CD14-positive monocyte (primary cell): ENCODE measurements at regions not wholly inside any gene's neighbourhood (a gene's known extent, or its start where the extent isn't known, plus 50 kb on each side); places are given as distances from the start of the nearest gene placed in this dataset.

Experiments used
- DNase-seq, 3 donors: peaks; one replicate each; pipeline ENCODE4 v3.0.0-alpha.2; 2011 to 2022
- H2AFZ ChIP-seq: 2 replicates; pipeline ENCODE4 v1.6.0; 2012; ENCODE audit warnings: mild to moderate bottlenecking, low read depth, low read length, inconsistent platforms; ENCODE audit not compliant: insufficient read depth, poor library complexity, severe bottlenecking
- H3K27ac ChIP-seq, 2 donors: 1 replicate in 1 of 2; 2 replicates in 1 of 2; pipeline ENCODE4 v1.5.1; 2012 to 2013; ENCODE audit warnings: low read length in 2 of 2, control low read depth in 1 of 2, inconsistent platforms in 1 of 2, low read depth in 1 of 2, mild to moderate bottlenecking in 1 of 2
- H3K27me3 ChIP-seq, 2 donors: one replicate each; pipeline versions ENCODE4 v1.6.0 to v1.6.1; 2011 to 2013; ENCODE audit warnings: low read length in 2 of 2; ENCODE audit not compliant: control insufficient read depth in 2 of 2, insufficient read depth in 2 of 2
- H3K36me3 ChIP-seq, 2 donors: replicated peaks in 1 of 2; 1 replicate in 1 of 2; 2 replicates in 1 of 2; pipeline versions ENCODE4 v1.5.1 to v1.6.1; 2012 to 2013; ENCODE audit warnings: low read length in 2 of 2, control low read depth in 1 of 2, inconsistent platforms in 1 of 2, mild to moderate bottlenecking in 1 of 2; ENCODE audit not compliant: insufficient read depth in 2 of 2, control insufficient read depth in 1 of 2
- H3K4me1 ChIP-seq, 2 donors: 1 replicate in 1 of 2; 2 replicates in 1 of 2; pipeline versions ENCODE4 v1.5.1 to v1.6.1; 2012 to 2013; ENCODE audit warnings: low read length in 2 of 2, control low read depth in 1 of 2, inconsistent platforms in 1 of 2, mild to moderate bottlenecking in 1 of 2, moderate library complexity in 1 of 2; ENCODE audit not compliant: insufficient read depth in 2 of 2, control insufficient read depth in 1 of 2
- H3K4me2 ChIP-seq: replicated peaks from 2 replicates; pipeline ENCODE3; 2012; ENCODE audit warnings: low read length, moderate library complexity, mild to moderate bottlenecking; ENCODE audit not compliant: poor library complexity, severe bottlenecking; ENCODE audit errors: extremely low read depth
- H3K4me3 ChIP-seq, 3 experiments: fragments of 200-600 bp in 1 of 3; sonication (generic) in 1 of 3; replicated peaks in 1 of 3; 1 replicate in 2 of 3; 2 replicates in 1 of 3; pipeline ENCODE4 v1.5.1; 2011 to 2013; ENCODE audit warnings: low read length in 3 of 3, mild to moderate bottlenecking in 3 of 3, control low read depth in 2 of 3, low read depth in 2 of 3, inconsistent platforms in 1 of 3, moderate library complexity in 1 of 3
- H3K79me2 ChIP-seq: 2 replicates; pipeline ENCODE4 v1.6.0; 2012; ENCODE audit warnings: mild to moderate bottlenecking, control low read depth, inconsistent platforms, low read length, moderate library complexity; ENCODE audit not compliant: insufficient read depth
- H3K9ac ChIP-seq: 2 replicates; pipeline ENCODE4 v1.6.0; 2017; ENCODE audit warnings: low read length, mild to moderate bottlenecking; ENCODE audit not compliant: insufficient read depth, poor library complexity, severe bottlenecking
- H3K9me3 ChIP-seq, 2 donors: replicated peaks in 1 of 2; 1 replicate in 1 of 2; 2 replicates in 1 of 2; pipeline versions ENCODE4 v1.5.1 to v1.6.1; 2012 to 2013; ENCODE audit warnings: low read length in 2 of 2, control low read depth in 1 of 2; ENCODE audit not compliant: control insufficient read depth in 1 of 2, insufficient read depth in 1 of 2
- H4K20me1 ChIP-seq: 2 replicates; pipeline ENCODE4 v1.6.0; 2012; ENCODE audit warnings: mild to moderate bottlenecking, low read length, control low read depth, moderate library complexity; ENCODE audit not compliant: insufficient read depth
- H3K27ac Mint-ChIP-seq, 7 donors: one replicate each; pipeline ENCODE4 v1.8.0; 2020; ENCODE audit warnings: mild to moderate bottlenecking in 7 of 7, mixed read lengths in 7 of 7, moderate library complexity in 6 of 7, inconsistent platforms in 2 of 7
- H3K27me3 Mint-ChIP-seq, 3 donors: one replicate each; pipeline ENCODE4 v1.8.0; 2021 to 2022; ENCODE audit warnings: low read depth in 3 of 3, mild to moderate bottlenecking in 3 of 3, mixed read lengths in 3 of 3, moderate library complexity in 3 of 3, inconsistent platforms in 1 of 3
- H3K36me3 Mint-ChIP-seq, 2 donors: one replicate each; pipeline ENCODE4 v1.8.0; 2020; ENCODE audit warnings: mixed read lengths in 2 of 2, inconsistent platforms in 1 of 2, mild to moderate bottlenecking in 1 of 2
- H3K4me1 Mint-ChIP-seq: one replicate; pipeline ENCODE4 v1.8.0; 2020; ENCODE audit warnings: mild to moderate bottlenecking, mixed read lengths
- H3K4me3 Mint-ChIP-seq, 2 donors: one replicate each; pipeline ENCODE4 v1.8.0; 2020; ENCODE audit warnings: mild to moderate bottlenecking in 2 of 2, mixed read lengths in 2 of 2, moderate library complexity in 1 of 2
- H3K9me3 Mint-ChIP-seq, 7 donors: one replicate each; pipeline ENCODE4 v1.8.0; 2020 to 2022; ENCODE audit warnings: mixed read lengths in 7 of 7, mild to moderate bottlenecking in 6 of 7, moderate library complexity in 6 of 7, inconsistent platforms in 2 of 7
- WGBS: methylation state at CpG from one replicate; pipeline ENCODE4 v1.1.5; 2013; ENCODE audit warnings: missing lambda C conversion rate; ENCODE audit not compliant: insufficient coverage; 5-methylcytosine and 5-hydroxymethylcytosine counted together
- intact Hi-C, 2 donors: fragments of 100-400 bp; cut with micrococcal nuclease; formaldehyde crosslinking; loops; one replicate each; pipeline versions ENCODE4 v1.15.0 to v1.15.1; 2023
- TF ChIP-seq, protein P1 (sequence below): fragments of 200-600 bp; IDR thresholded peaks from one replicate; pipeline ENCODE4 v1.8.0; 2022; ENCODE audit warnings: antibody characterized with exemption, mild to moderate bottlenecking

DNA sequence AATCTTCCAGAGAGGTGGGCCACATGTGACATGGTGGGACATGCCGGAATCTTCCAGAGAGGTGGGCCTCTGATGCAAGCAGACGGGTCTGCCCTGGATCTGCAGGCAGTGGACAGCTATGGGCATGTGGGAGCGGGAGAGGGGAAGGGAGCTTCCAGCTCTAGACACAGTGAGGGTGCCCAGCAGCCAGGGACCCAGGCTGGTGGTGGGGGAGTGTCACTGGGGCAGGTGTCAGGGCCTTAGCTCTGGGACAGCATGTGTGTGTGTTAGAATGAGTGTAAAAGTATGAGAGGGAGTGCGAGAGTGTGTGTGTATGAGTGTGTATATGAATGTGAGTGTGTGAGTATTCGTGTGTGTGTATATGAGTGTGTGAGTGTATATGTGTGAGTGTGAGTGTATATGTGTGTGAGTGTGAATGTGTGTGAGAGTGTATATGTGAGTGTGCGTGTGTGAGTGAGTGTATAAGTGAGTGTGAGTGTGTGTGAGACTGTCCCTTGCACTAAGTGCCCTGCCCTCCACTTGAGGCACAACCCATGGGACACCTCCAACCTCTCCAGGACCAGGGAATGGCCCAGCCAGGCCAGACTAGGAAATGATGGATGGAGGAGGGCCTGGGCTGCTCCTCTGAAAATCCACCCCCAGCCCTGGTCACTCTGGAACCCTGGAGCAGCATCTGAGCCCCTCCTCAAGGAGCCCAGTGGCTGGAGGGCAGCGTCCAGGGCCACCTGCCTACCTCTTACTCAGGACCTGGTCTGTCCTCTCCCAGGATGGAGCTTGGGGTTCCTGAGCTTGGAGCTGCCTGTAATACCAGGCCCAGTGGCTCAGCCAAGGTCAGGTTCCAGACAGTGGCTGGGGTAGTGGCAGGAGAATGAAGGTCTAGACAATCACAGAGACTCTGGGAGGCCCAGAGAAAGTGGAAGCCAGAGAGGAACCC lies 122.2 kb downstream of the C9orf50 start:
- H2AFZ ChIP-seq = no peak overlapping the region
- Mint-ChIP-seq H3K27ac (peak overlapping the region in 2 of 7 donors; percentile 20 to 40), H3K4me1 (peaks cover 33% of the 10 kb centered on the region), H3K27me3 (peaks cover 2 to 11% (median 4%) of the 10 kb centered on the region in 3 donors), H3K4me3 (no peak overlapping the region), H3K36me3 (peaks cover 31 to 40% of the 10 kb centered on the region in 2 donors), H3K9me3 (peaks cover 0 to 3% (median 0%) of the 10 kb centered on the region in 7 donors)
- peaks cover 7 to 16% of the 10 kb centered on the region in 2 donors for H3K36me3 ChIP-seq
- no peak overlapping the region for H3K4me3 ChIP-seq
- no peak for DNase-seq
- no peak overlapping the region for H3K9ac ChIP-seq
- peaks cover 24 to 40% of the 10 kb centered on the region in 2 donors for H3K4me1 ChIP-seq
- H3K4me2 ChIP-seq = no peak overlapping the region
- H3K9me3 ChIP-seq = no peaks in the 10 kb centered on the region
- no peaks in the 10 kb centered on the region for H3K27me3 ChIP-seq
- H3K79me2 ChIP-seq = peaks cover 3% of the 10 kb centered on the region
- WGBS = 99% methylated on average over 6 of the region's 7 CpGs
- no peak overlapping the region for H3K27ac ChIP-seq
- TF ChIP-seq, protein P1, sequence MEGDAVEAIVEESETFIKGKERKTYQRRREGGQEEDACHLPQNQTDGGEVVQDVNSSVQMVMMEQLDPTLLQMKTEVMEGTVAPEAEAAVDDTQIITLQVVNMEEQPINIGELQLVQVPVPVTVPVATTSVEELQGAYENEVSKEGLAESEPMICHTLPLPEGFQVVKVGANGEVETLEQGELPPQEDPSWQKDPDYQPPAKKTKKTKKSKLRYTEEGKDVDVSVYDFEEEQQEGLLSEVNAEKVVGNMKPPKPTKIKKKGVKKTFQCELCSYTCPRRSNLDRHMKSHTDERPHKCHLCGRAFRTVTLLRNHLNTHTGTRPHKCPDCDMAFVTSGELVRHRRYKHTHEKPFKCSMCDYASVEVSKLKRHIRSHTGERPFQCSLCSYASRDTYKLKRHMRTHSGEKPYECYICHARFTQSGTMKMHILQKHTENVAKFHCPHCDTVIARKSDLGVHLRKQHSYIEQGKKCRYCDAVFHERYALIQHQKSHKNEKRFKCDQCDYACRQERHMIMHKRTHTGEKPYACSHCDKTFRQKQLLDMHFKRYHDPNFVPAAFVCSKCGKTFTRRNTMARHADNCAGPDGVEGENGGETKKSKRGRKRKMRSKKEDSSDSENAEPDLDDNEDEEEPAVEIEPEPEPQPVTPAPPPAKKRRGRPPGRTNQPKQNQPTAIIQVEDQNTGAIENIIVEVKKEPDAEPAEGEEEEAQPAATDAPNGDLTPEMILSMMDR = no peak
- intact Hi-C loops = loop anchor here (5.0 to 10.0 kb wide), 2 partner anchors 36 to 106 kb away; no protein-coding TSS in a partner anchor
- H4K20me1 ChIP-seq = peaks cover 13% of the 10 kb centered on the region

DNA sequence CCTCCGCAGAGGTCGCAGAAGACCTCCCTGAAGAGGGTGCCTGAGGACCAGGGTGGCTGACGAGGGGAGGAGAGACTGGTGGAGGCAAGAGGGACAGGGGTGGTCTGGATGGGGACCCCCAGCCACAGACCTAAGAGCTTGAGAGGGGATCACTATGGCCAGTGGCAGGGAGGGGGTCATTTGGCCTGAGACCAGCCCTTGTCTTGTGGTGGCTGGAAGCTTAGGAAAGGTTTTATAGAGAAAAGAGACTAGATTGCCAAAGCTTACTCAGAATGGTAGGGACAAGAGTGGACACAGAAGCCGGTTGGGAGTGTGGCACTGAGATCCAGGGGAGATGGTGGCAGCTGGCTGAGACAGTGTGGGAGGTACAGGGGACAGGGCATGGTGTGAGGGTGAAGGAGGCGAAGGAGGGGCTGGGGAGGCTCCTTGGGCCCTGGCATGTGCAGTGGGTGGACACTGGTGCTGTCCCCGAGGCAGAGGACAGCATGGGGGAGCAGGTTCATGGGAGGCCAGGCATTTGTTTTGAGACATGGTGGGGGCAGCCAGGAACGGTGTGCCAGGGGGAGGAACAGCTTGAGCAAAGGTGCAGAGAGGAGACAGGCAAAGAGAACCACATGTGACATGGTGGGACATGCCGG lies 123.0 kb downstream of the C9orf50 start:
- TF ChIP-seq, protein P1 = no peak
- 95% methylated on average over 8 of the region's 8 CpGs for WGBS
- peaks cover 3% of the 10 kb centered on the region for H3K79me2 ChIP-seq
- peak overlapping the region in 1 of 2 donors; percentile 10 for H3K4me3 Mint-ChIP-seq
- no peak for DNase-seq
- peaks cover 24 to 33% of the 10 kb centered on the region in 2 donors for H3K4me1 ChIP-seq
- intact Hi-C loops = loop anchor here (2.0 to 10.0 kb wide), 3 partner anchors 36 to 107 kb away; no protein-coding TSS in a partner anchor
- H3K9me3 ChIP-seq = no peaks in the 10 kb centered on the region
- H3K36me3 Mint-ChIP-seq = peaks cover 31 to 40% of the 10 kb centered on the region in 2 donors
- peaks cover 2 to 11% (median 4%) of the 10 kb centered on the region in 3 donors for H3K27me3 Mint-ChIP-seq
- H3K4me3 ChIP-seq = no peak overlapping the region
- H3K27me3 ChIP-seq = no peaks in the 10 kb centered on the region
- H3K9ac ChIP-seq = no peak overlapping the region
- H3K36me3 ChIP-seq = peaks cover 8 to 16% of the 10 kb centered on the region in 2 donors
- H3K4me2 ChIP-seq = peak overlapping the region; percentile 14
- H3K27ac Mint-ChIP-seq = peak overlapping the region in 5 of 7 donors; percentile 11 to 84 (median 60)
- peaks cover 0 to 3% (median 0%) of the 10 kb centered on the region in 7 donors for H3K9me3 Mint-ChIP-seq
- H4K20me1 ChIP-seq = peaks cover 13% of the 10 kb centered on the region
- peaks cover 35% of the 10 kb centered on the region for H3K4me1 Mint-ChIP-seq
- no peak overlapping the region for H2AFZ ChIP-seq
- H3K27ac ChIP-seq = no peak overlapping the region
